ENCODE measurements at regions not wholly inside any gene's neighbourhood (a gene's known extent, or its start where the extent isn't known, plus 50 kb on each side); places are given as distances from the start of the nearest gene placed in this dataset.

DNA sequence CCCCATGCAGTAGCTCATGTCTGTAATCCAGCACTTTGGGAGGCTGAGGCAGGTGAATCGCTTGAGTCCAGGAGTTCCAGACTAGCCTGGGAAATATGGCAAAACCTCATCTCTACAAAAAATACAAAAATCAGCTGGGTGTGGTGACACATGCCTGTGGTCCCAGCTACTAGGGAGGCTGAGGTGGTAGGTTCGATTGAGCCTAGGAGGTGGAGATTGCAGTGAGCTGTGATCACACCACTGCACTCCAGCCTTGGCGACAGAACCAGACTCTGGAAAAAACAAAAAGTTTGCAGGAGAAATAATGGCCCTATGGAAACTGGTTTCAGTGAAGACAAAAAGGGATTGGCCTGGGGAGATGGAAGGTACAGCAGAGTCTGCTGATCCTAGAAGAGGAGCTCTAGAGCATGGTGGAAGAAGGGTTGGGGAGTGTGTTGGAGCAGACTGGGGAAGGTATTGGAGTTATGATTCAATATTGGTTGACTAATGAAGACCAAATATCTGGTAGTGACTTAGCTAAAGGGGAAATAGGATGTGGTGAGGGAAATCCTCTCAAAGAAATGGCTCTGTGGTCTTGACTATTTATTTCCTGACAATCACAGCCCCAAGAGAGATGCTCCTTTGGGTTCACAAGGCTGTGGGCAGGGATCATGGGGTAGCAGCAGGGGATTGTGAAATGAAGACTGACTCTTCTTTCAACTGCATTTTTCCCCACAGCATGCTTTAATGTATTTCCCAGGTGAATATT is 281.9 kb downstream of the UTRN start:
- TF ChIP-seq FOXK2 (IDR thresholded peaks at IDR 0.05), result no peak
- TF ChIP-seq ZNF384 (IDR thresholded peaks at IDR 0.05), result no peak
- TF ChIP-seq SP1 (IDR thresholded peaks at IDR 0.05), result no peak
- TF ChIP-seq FOXA1 (IDR thresholded peaks at IDR 0.05), result no peak
- TF ChIP-seq, protein P1, sequence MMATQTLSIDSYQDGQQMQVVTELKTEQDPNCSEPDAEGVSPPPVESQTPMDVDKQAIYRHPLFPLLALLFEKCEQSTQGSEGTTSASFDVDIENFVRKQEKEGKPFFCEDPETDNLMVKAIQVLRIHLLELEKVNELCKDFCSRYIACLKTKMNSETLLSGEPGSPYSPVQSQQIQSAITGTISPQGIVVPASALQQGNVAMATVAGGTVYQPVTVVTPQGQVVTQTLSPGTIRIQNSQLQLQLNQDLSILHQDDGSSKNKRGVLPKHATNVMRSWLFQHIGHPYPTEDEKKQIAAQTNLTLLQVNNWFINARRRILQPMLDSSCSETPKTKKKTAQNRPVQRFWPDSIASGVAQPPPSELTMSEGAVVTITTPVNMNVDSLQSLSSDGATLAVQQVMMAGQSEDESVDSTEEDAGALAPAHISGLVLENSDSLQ (IDR thresholded peaks at IDR 0.05), result no peak
- TF ChIP-seq LEF1 (IDR thresholded peaks at IDR 0.05; ENCODE audit: borderline replicate concordance), result no peak
- TF ChIP-seq FOXM1 (IDR thresholded peaks at IDR 0.05; ENCODE audit: borderline replicate concordance), result no peak
- TF ChIP-seq SUZ12 (IDR thresholded peaks at IDR 0.05), result no peak
- TF ChIP-seq ELF4 (IDR thresholded peaks at IDR 0.05), result no peak
- TF ChIP-seq NFRKB (IDR thresholded peaks at IDR 0.05), result no peak
- no peak for TF ChIP-seq CTBP1 (IDR thresholded peaks at IDR 0.05; ENCODE audit: borderline replicate concordance)
- TF ChIP-seq TARDBP (IDR thresholded peaks at IDR 0.05), result no peak
